Natural killer cell (primary cell): ENCODE measurements at regions not wholly inside any gene's neighbourhood (a gene's known extent, or its start where the extent isn't known, plus 50 kb on each side); places are given as distances from the start of the nearest gene placed in this dataset.

ENCODE experiments used
- ATAC-seq, 3 donors: fragments of 150-1000 bp in 2 of 3; fragments of 200-7000 bp in 1 of 3; cut with Tn5 transposase; 1 replicate in 1 of 3; 2 replicates in 2 of 3; pipeline ENCODE4 v1.10.0; 2021; ENCODE audit warnings: mild to moderate bottlenecking in 2 of 3, moderate library complexity in 2 of 3
- DNase-seq, 2 donors: peaks; one replicate each; pipeline versions ENCODE4 v3.0.0 to v3.0.0-alpha.2; 2013 to 2021; ENCODE audit warnings: mixed read lengths in 1 of 2
- H3K27ac ChIP-seq: one replicate; pipeline ENCODE4 v1.5.1; 2013; ENCODE audit warnings: mild to moderate bottlenecking, low read length
- H3K27me3 ChIP-seq: one replicate; pipeline ENCODE4 v1.6.1; 2013; ENCODE audit warnings: low read length; ENCODE audit not compliant: control insufficient read depth, insufficient read depth
- H3K36me3 ChIP-seq: one replicate; pipeline ENCODE4 v1.6.1; 2013; ENCODE audit warnings: low read length; ENCODE audit not compliant: control insufficient read depth, insufficient read depth
- H3K4me1 ChIP-seq: one replicate; pipeline ENCODE4 v1.6.1; 2013; ENCODE audit warnings: low read length; ENCODE audit not compliant: control insufficient read depth, insufficient read depth
- H3K4me3 ChIP-seq: one replicate; pipeline ENCODE4 v1.5.1; 2013; ENCODE audit warnings: low read length
- H3K9me3 ChIP-seq: one replicate; pipeline ENCODE4 v1.6.1; 2013; ENCODE audit warnings: low read length; ENCODE audit not compliant: control insufficient read depth, insufficient read depth
- H3K27ac Mint-ChIP-seq, 2 donors: one replicate each; pipeline ENCODE4 v1.8.0; 2022; ENCODE audit warnings: mild to moderate bottlenecking in 2 of 2, mixed read lengths in 2 of 2, moderate library complexity in 1 of 2
- H3K27me3 Mint-ChIP-seq, 2 donors: one replicate each; pipeline ENCODE4 v1.8.0; 2022; ENCODE audit warnings: low read depth in 2 of 2, mixed read lengths in 2 of 2
- H3K36me3 Mint-ChIP-seq: one replicate; pipeline ENCODE4 v1.8.0; 2022; ENCODE audit warnings: mixed read lengths
- H3K4me1 Mint-ChIP-seq, 2 donors: one replicate each; pipeline ENCODE4 v1.8.0; 2022; ENCODE audit warnings: mixed read lengths in 2 of 2
- H3K4me3 Mint-ChIP-seq: one replicate; pipeline ENCODE4 v1.8.0; 2022; ENCODE audit warnings: mild to moderate bottlenecking, moderate library complexity, mixed read lengths
- H3K9me3 Mint-ChIP-seq, 2 donors: one replicate each; pipeline ENCODE4 v1.8.0; 2022; ENCODE audit warnings: mixed read lengths in 2 of 2
- WGBS: methylation state at CpG from one replicate; pipeline ENCODE4 v1.1.7; 2013; ENCODE audit warnings: missing lambda C conversion rate; ENCODE audit not compliant: insufficient coverage; 5-methylcytosine and 5-hydroxymethylcytosine counted together
- intact Hi-C: fragments of 100-400 bp; cut with micrococcal nuclease; formaldehyde crosslinking; loops from one replicate; pipeline ENCODE4 v1.14.2; 2022
- TF ChIP-seq, protein P1 (sequence below): fragments of 200-600 bp; IDR thresholded peaks from one replicate; pipeline ENCODE4 v1.8.0; 2022; ENCODE audit warnings: antibody characterized with exemption

DNA sequence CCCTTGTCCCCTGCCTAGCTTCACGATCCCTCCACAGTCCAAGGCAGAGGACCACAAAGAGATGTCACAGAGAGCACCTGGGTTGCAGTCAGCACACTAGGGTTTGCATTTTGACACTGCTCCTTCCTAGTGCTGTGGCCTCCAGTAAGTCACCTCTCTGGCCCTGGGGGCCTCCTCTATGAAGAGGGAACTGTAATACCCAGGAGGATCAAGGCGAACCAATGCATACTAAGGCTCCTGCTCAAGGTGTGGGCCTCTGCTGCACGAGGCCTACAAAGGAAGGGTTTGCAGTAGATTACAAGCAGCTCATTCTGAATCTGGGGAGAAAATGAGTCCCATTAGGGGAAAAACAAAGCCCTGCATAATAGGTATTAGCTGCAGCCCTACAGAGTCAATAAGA, 72.3 kb upstream of the FZD7 start:
- WGBS: 77% methylated on average over 3 of the region's 3 CpGs
- no peaks in the 10 kb centered on the region for H3K4me1 Mint-ChIP-seq

DNA sequence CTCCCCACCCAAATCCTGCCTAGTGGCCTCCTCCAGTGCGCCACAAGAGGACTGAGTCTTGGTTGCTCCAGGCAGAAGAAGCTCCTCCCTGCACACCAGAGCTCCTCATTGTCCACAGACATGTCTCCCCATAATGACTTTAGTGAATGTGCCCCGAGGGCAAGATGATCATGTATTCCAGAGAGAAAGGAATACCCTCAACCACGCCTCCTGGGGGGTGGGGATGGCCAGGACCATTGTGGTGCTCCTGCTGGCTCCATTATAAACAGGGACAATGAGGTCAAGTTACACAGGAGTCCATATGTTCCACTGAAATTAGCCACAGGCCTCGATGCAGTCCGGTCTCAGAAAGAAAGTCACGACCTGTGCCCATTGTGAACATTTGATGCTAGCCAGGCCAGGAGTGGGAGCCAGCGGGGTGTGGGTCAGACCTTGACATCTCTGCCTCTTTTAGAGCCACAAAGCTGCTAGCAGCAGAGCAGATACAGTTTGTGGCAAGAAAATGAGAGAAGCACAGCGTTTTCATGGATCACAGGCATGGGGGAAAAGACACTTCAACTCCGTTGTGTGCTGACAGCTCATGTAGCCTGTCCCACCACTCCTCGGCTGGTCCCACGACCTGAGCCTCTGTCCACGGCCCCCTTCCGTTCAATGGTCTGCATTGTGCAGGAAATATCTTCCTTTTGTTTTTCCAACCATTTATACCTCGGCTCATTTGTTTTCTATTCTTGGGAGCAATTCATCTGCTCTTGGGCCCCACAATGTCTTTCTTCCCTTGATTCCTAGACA, 70.7 kb upstream of the FZD7 start:
- H3K4me3 Mint-ChIP-seq: no peak overlapping the region
- no peaks in the 10 kb centered on the region for H3K4me1 Mint-ChIP-seq
- Histone ChIP-seq H3K27me3 (no peaks in the 10 kb centered on the region), H3K9me3 (no peaks in the 10 kb centered on the region), H3K36me3 (no peaks in the 10 kb centered on the region), H3K4me3 (no peak overlapping the region), H3K27ac (no peak overlapping the region), H3K4me1 (peaks cover 5% of the 10 kb centered on the region)
- ATAC-seq: no peak
- no peak overlapping the region for H3K27ac Mint-ChIP-seq
- peaks cover 0 to 2% of the 10 kb centered on the region in 2 donors for H3K27me3 Mint-ChIP-seq
- no peaks in the 10 kb centered on the region for H3K9me3 Mint-ChIP-seq
- WGBS: 87% methylated on average over 14 of the region's 14 CpGs
- no peaks in the 10 kb centered on the region for H3K36me3 Mint-ChIP-seq
- TF ChIP-seq, protein P1, sequence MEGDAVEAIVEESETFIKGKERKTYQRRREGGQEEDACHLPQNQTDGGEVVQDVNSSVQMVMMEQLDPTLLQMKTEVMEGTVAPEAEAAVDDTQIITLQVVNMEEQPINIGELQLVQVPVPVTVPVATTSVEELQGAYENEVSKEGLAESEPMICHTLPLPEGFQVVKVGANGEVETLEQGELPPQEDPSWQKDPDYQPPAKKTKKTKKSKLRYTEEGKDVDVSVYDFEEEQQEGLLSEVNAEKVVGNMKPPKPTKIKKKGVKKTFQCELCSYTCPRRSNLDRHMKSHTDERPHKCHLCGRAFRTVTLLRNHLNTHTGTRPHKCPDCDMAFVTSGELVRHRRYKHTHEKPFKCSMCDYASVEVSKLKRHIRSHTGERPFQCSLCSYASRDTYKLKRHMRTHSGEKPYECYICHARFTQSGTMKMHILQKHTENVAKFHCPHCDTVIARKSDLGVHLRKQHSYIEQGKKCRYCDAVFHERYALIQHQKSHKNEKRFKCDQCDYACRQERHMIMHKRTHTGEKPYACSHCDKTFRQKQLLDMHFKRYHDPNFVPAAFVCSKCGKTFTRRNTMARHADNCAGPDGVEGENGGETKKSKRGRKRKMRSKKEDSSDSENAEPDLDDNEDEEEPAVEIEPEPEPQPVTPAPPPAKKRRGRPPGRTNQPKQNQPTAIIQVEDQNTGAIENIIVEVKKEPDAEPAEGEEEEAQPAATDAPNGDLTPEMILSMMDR: no peak
- no peak for DNase-seq
- intact Hi-C loops: no loop called here

More for the DNA sequence above, 72.3 kb upstream of the FZD7 start:
- ATAC-seq (no peak), DNase-seq (no peak)
- no peaks in the 10 kb centered on the region for H3K36me3 Mint-ChIP-seq
- no peak overlapping the region for H3K4me3 Mint-ChIP-seq
- intact Hi-C loops: no loop called here
- Histone ChIP-seq H3K27me3 (no peaks in the 10 kb centered on the region), H3K4me1 (peaks cover 5% of the 10 kb centered on the region), H3K27ac (no peak overlapping the region), H3K9me3 (no peaks in the 10 kb centered on the region), H3K36me3 (no peaks in the 10 kb centered on the region), H3K4me3 (no peak overlapping the region)
- H3K9me3 Mint-ChIP-seq: no peaks in the 10 kb centered on the region
- H3K27ac Mint-ChIP-seq: no peak overlapping the region
- TF ChIP-seq, protein P1: no peak
- peaks cover 7 to 10% of the 10 kb centered on the region in 2 donors for H3K27me3 Mint-ChIP-seq

DNA sequence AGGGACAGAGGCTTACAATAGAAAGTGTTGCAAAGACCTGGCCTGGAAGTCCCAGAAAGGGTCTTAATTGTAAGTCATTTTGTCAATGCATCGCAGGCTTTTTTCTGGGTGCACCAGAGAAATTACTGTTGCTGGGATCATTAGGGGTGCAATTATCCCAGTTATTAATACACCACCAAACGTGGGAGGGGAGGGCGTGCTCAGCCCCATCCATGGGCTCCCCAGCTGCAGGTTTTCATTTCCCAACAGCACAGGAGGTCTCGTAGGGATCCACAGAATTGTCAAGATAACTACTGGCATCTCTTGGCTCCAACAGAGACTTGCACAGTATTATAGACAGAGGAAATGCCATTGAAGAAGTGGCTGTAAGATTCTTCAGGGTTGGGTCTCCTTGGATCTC, 69.6 kb upstream of the FZD7 start:
- Mint-ChIP-seq H3K36me3 (no peaks in the 10 kb centered on the region), H3K9me3 (no peaks in the 10 kb centered on the region), H3K4me3 (no peak overlapping the region), H3K4me1 (no peaks in the 10 kb centered on the region), H3K27ac (no peak overlapping the region), H3K27me3 (peaks cover 0 to 2% of the 10 kb centered on the region in 2 donors)
- H3K4me3 ChIP-seq: no peak overlapping the region
- H3K27me3 ChIP-seq: no peaks in the 10 kb centered on the region
- H3K9me3 ChIP-seq: no peaks in the 10 kb centered on the region
- peaks cover 5% of the 10 kb centered on the region for H3K4me1 ChIP-seq
- intact Hi-C loops: no loop called here
- DNase-seq (no peak), ATAC-seq (no peak)
- H3K36me3 ChIP-seq: no peaks in the 10 kb centered on the region
- TF ChIP-seq, protein P1: no peak
- H3K27ac ChIP-seq: no peak overlapping the region
- WGBS: 74% methylated on average over 4 of the region's 4 CpGs
